Upper lobe of left lung (tissue), 6 donors: ENCODE measurements at regions not wholly inside any gene's neighbourhood (a gene's known extent, or its start where the extent isn't known, plus 50 kb on each side); places are given as distances from the start of the nearest gene placed in this dataset.
"Not testable (repeated sequence)": the region's sequence is repeated elsewhere in the genome, so short reads cannot be mapped to it uniquely, and the experiment has no call there.

Source experiments
- ATAC-seq, 2 donors: fragments of 200-7000 bp; cut with Tn5 transposase; one replicate each; pipeline ENCODE4 v1.9.1; 2022; ENCODE audit warnings: mild to moderate bottlenecking in 2 of 2, moderate library complexity in 2 of 2; ENCODE audit not compliant: low FRiP score in 2 of 2
- DNase-seq, 2 donors: peaks; one replicate each; pipeline ENCODE4 v3.0.0-alpha.2; 2019 to 2020
- H3K27ac ChIP-seq, 4 donors: fragments of 200-600 bp; sonication (generic); one replicate each; pipeline ENCODE4 v1.5.1; 2016 to 2019
- H3K27me3 ChIP-seq, 4 donors: fragments of 200-600 bp; sonication (generic); one replicate each; pipeline ENCODE4 v1.5.1; 2017 to 2019
- H3K36me3 ChIP-seq, 4 donors: fragments of 200-600 bp; sonication (generic); one replicate each; pipeline ENCODE4 v1.5.1; 2016 to 2019
- H3K4me1 ChIP-seq, 4 donors: fragments of 200-600 bp; sonication (generic); one replicate each; pipeline ENCODE4 v1.5.1; 2018 to 2019
- H3K4me3 ChIP-seq, 4 donors: fragments of 200-600 bp; sonication (generic); one replicate each; pipeline ENCODE4 v1.5.1; 2017 to 2019; ENCODE audit warnings: mild to moderate bottlenecking in 2 of 4, moderate library complexity in 1 of 4
- H3K9me3 ChIP-seq, 4 donors: fragments of 200-600 bp; sonication (generic); one replicate each; pipeline ENCODE4 v1.5.1; 2018 to 2019
- EP300 ChIP-seq, 4 donors: sonication (generic); formaldehyde crosslinking; IDR thresholded peaks; one replicate each; pipeline ENCODE4 v1.5.1; 2017; ENCODE audit warnings: antibody characterized with exemption in 4 of 4, control low read depth in 2 of 4
- POLR2A ChIP-seq, 4 donors: fragments of 450-650 bp; IDR thresholded peaks; one replicate each; pipeline ENCODE4 v1.5.1; 2016 to 2017; ENCODE audit warnings: antibody characterized with exemption in 4 of 4, mild to moderate bottlenecking in 2 of 4
- POLR2AphosphoS5 ChIP-seq, 2 donors: sonication (generic); formaldehyde crosslinking; IDR thresholded peaks; one replicate each; pipeline ENCODE4 v1.5.1; 2017; ENCODE audit warnings: antibody characterized with exemption in 2 of 2
- WGBS, 2 donors: methylation state at CpG; one replicate each; pipeline ENCODE4 v1.1.5; 2017 to 2018; 5-methylcytosine and 5-hydroxymethylcytosine counted together
- TF ChIP-seq, protein P1 (sequence below), 6 experiments: fragments of 450-650 bp in 4 of 6; fragments of 200-600 bp in 2 of 6; sonication (generic) in 2 of 6; IDR thresholded peaks; one replicate each; pipeline ENCODE4 v1.5.1; 2016 to 2019; ENCODE audit warnings: antibody characterized with exemption in 6 of 6
- donor health status: DM: no; HTN: no; CAD: no; lungs with moderate emphysema.
- donor health status: DM: no; HTN: yes; CAD: no; lungs with severe emphysema.

DNA sequence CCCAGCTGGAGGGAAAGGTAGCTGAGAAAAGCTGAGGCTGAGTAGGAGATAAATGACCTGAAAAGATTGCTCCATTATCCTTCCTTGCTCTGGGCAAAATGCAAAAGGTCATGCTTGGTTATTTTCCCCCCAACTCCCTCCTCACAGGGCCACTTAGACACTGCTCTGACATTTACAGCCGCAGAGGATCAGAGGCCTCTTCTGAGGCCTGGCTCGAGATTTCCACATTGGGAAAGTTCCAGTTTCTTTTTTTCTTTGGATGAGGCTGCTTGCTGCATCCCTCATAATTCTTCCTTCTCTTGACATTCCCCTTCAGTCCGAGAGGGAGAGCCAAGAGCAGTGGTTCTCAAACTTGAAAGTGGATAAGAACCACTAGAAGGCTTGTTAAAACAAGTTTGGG lies 60.1 kb upstream of the HSPA9 start:
- Histone ChIP-seq H3K4me1 (no peaks in the 10 kb centered on the region), H3K27ac (no peak overlapping the region), H3K4me3 (no peak overlapping the region), H3K27me3 (no peaks in the 10 kb centered on the region), H3K36me3 (no peaks in the 10 kb centered on the region), H3K9me3 (no peaks in the 10 kb centered on the region)
- 37 to 43% methylated on average over 3 of the region's 3 CpGs for WGBS, 2 donors
- TF ChIP-seq POLR2A (IDR thresholded peaks at IDR 0.05) (no peak), POLR2AphosphoS5 (IDR thresholded peaks at IDR 0.05) (no peak), EP300 (IDR thresholded peaks at IDR 0.05) (no peak)
- TF ChIP-seq, protein P1, sequence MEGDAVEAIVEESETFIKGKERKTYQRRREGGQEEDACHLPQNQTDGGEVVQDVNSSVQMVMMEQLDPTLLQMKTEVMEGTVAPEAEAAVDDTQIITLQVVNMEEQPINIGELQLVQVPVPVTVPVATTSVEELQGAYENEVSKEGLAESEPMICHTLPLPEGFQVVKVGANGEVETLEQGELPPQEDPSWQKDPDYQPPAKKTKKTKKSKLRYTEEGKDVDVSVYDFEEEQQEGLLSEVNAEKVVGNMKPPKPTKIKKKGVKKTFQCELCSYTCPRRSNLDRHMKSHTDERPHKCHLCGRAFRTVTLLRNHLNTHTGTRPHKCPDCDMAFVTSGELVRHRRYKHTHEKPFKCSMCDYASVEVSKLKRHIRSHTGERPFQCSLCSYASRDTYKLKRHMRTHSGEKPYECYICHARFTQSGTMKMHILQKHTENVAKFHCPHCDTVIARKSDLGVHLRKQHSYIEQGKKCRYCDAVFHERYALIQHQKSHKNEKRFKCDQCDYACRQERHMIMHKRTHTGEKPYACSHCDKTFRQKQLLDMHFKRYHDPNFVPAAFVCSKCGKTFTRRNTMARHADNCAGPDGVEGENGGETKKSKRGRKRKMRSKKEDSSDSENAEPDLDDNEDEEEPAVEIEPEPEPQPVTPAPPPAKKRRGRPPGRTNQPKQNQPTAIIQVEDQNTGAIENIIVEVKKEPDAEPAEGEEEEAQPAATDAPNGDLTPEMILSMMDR (IDR thresholded peaks at IDR 0.05): no peak
- peak in 1 of 2 donors; percentile 55 for ATAC-seq
- DNase-seq: no peak

DNA sequence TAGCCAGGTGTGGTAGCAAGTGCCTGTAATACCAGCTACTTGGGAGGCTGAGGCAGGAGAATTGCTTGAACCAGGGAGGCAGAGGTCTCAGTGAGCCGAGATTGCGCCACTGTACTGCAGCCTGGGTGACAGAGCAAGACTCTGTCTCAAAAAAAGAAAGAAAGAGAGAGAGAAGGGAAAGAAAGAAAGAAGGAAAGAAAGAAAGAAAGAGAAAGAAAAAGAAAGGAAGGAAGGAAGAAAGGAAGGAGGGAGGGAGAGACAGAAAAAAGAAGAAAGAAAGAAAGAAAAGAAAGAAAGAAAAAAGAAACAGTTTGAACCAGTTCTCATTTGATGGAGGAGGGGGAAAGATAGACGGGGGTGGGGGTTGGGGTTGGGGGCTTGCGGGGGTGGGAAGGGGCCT lies 59.6 kb upstream of the HSPA9 start:
- H3K4me3 ChIP-seq, H3K27me3 ChIP-seq, H3K36me3 ChIP-seq, H3K4me1 ChIP-seq, H3K27ac ChIP-seq, H3K9me3 ChIP-seq, DNase-seq, ATAC-seq: not testable (repeated sequence)
- WGBS, 2 donors: 85 to 87% methylated on average over 4 of the region's 4 CpGs

DNA sequence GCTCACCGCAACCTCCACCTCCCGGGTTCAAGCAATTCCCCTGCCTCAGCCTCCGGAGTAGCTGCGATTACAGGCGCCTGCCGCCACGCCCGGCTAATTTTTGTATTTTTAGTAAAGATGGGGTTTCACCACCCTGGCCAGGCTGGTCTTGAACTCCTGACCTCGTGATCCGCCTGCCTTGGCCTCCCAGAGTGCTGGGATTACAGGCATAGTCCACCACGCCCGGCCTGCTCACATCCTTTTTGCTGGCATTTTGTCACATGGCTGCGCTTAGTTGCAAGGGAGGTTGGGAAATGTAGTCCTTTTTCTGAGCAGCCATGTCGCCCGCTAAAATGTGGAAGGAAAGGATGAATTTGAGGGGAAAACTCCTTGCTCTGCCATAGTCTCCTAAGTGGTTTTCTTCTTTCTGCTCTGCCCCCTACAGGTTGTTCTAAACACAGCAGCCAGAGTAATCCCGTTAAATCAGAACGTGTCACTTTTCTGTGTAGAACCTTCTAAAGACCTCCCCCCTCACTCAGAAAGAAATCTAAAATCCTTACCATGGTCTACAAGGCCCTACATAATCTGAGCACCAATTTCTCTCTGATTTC lies 57.8 kb upstream of the HSPA9 start:
- Histone ChIP-seq H3K9me3 (no peaks in the 10 kb centered on the region), H3K4me3 (no peak overlapping the region), H3K36me3 (no peaks in the 10 kb centered on the region), H3K4me1 (no peaks in the 10 kb centered on the region), H3K27ac (no peak overlapping the region), H3K27me3 (no peaks in the 10 kb centered on the region)
- ATAC-seq (peak; percentile 59 to 83), DNase-seq (peak; percentile 49 to 68)
- TF ChIP-seq POLR2A (IDR thresholded peaks at IDR 0.05): no peak
- TF ChIP-seq, protein P1 (IDR thresholded peaks at IDR 0.05): peak; percentile 28 to 70 (median 42)
- TF ChIP-seq POLR2AphosphoS5 (IDR thresholded peaks at IDR 0.05): peak in 1 of 2 donors; percentile 19
- TF ChIP-seq EP300 (IDR thresholded peaks at IDR 0.05): no peak
- WGBS, 2 donors: 53% methylated on average over 17 of the region's 17 CpGs

DNA sequence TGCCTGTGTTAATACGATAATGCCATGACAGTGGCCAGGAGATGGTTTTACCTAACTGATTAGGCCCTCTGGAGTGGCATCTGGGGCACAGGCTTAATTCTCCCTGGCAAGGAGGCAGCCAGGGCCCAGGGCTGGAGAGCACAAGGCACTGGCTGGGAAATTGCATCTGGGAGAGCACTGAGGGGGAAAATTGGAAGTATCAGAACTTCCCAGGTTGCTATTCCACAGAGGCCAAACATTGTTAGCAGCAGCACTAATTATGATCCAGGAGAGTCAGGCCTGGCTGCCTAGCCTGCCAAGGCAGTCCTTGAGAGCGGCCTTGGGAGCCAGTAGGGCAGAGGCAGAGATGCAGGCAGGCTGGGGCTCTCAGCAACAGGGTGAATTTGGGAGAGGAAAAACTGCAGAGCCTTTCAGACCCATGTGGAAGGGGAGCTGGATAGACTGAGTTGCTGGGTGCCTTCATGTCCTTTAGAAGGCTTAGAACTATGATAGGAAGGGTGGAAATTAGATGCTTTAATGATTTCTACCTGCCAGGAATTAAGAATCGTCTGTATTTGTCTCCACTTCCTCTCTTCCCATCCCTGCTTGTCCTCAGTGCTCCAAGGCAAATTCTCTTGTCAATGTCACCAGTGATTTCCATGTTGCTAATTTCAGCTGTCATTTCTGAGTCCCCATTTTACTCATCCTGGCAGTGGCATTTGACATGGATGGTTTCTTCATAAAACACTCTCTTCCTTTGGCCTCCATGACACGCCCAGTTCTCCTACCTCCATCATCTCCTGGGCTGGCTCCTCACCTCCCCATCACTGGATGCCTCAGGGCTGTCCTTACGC lies 56.1 kb upstream of the HSPA9 start:
- no peak for ATAC-seq
- Histone ChIP-seq H3K27me3 (no peaks in the 10 kb centered on the region), H3K36me3 (no peaks in the 10 kb centered on the region), H3K4me1 (no peaks in the 10 kb centered on the region), H3K27ac (no peak overlapping the region), H3K4me3 (no peak overlapping the region), H3K9me3 (no peaks in the 10 kb centered on the region)
- WGBS, 2 donors: 78 to 86% methylated on average over 5 of the region's 5 CpGs
- TF ChIP-seq POLR2A (IDR thresholded peaks at IDR 0.05): no peak
- no peak for TF ChIP-seq POLR2AphosphoS5 (IDR thresholded peaks at IDR 0.05)
- TF ChIP-seq, protein P1 (IDR thresholded peaks at IDR 0.05): no peak
- TF ChIP-seq EP300 (IDR thresholded peaks at IDR 0.05): no peak
- DNase-seq: no peak

DNA sequence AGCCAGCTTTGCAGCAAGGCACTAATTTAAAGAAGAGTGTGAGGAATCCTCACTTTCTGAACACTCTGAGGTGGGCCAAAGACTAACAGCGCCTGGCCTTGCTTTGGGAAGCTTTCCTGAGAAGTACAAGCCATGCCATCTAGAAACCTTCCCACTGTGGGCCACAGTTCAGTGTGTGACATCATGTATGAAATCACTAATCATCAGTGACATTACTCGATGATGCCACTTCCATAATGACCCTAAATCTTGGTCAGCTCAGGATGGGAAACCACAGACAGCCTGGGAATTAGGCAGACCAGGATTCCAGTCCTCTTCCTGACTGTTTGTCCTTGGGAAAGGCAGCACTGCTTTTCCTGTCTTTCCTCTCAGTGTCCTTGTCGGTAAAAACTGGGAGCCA lies 54.2 kb upstream of the HSPA9 start:
- Histone ChIP-seq H3K27ac (no peak overlapping the region), H3K4me1 (no peaks in the 10 kb centered on the region), H3K36me3 (no peaks in the 10 kb centered on the region), H3K27me3 (no peaks in the 10 kb centered on the region), H3K9me3 (no peaks in the 10 kb centered on the region), H3K4me3 (no peak overlapping the region)
- TF ChIP-seq EP300 (IDR thresholded peaks at IDR 0.05): no peak
- TF ChIP-seq, protein P1 (IDR thresholded peaks at IDR 0.05): no peak
- no peak for TF ChIP-seq POLR2AphosphoS5 (IDR thresholded peaks at IDR 0.05)
- no peak for TF ChIP-seq POLR2A (IDR thresholded peaks at IDR 0.05)
- 83 to 87% methylated on average over 3 of the region's 3 CpGs for WGBS, 2 donors
- no peak for DNase-seq
- ATAC-seq: no peak
